Endothelial cell of umbilical vein (primary cell): ENCODE measurements at regions not wholly inside any gene's neighbourhood (a gene's known extent, or its start where the extent isn't known, plus 50 kb on each side); places are given as distances from the start of the nearest gene placed in this dataset.

Experiments
- BruUV-seq: library from RNA; stranded (reverse); fragments of 400-500 nt; replicated peaks from 2 replicates; lab custom pipeline; 2021; lab: Mats Ljungman, UMichigan
- CTCF ChIA-PET: fragments of 300-600, 350-600 bp; sonication (Branson Sonifier 250); formaldehyde crosslinking; loops from one replicate; lab custom pipeline; 2021; ENCODE audit warnings: antibody characterized with exemption, inconsistent platforms; lab: Charles Lee
- POLR2A ChIA-PET: fragments of 300-600, 350-600 bp; sonication (Branson Sonifier 250); formaldehyde crosslinking; loops from one replicate; lab custom pipeline; 2021; ENCODE audit warnings: antibody characterized with exemption, inconsistent platforms; lab: Charles Lee
- DNase-seq: peaks from one replicate; pipeline ENCODE4 v3.0.0-alpha.2; 2011; ENCODE audit warnings: low read depth, low spot score
- FAIRE-seq: peaks from 2 replicates; lab custom pipeline; 2011; peaks lifted over from hg19 to GRCh38; lab: Jason Lieb, UNC
- H2AFZ ChIP-seq: 2 replicates; pipeline ENCODE4 v1.6.0; 2012; ENCODE audit warnings: low read depth, low read length, control low read depth, inconsistent platforms
- H3K27ac ChIP-seq: 2 replicates; pipeline ENCODE4 v1.5.1; 2011; ENCODE audit warnings: low read depth, mild to moderate bottlenecking, control low read depth, low read length, moderate library complexity; ENCODE audit not compliant: insufficient read depth
- H3K27me3 ChIP-seq, 2 experiments: 2 replicates each; pipeline versions ENCODE4 v1.6.0 to v1.6.1; 2011; ENCODE audit warnings: low read length in 2 of 2, mixed read lengths in 1 of 2; ENCODE audit not compliant: control insufficient read depth in 2 of 2, insufficient read depth in 2 of 2
- H3K36me3 ChIP-seq, 2 experiments: 2 replicates in 1 of 2; 3 replicates in 1 of 2; pipeline ENCODE4 v1.5.1; 2011; ENCODE audit warnings: low read length in 2 of 2, mild to moderate bottlenecking in 1 of 2, moderate library complexity in 1 of 2; ENCODE audit not compliant: control insufficient read depth in 2 of 2, insufficient read depth in 2 of 2; ENCODE audit errors: extremely low read depth in 1 of 2
- H3K4me1 ChIP-seq: 3 replicates; pipeline ENCODE4 v1.5.1; 2011; ENCODE audit warnings: mild to moderate bottlenecking, low read length; ENCODE audit not compliant: control insufficient read depth, insufficient read depth; ENCODE audit errors: extremely low read depth
- H3K4me2 ChIP-seq: 2 replicates; pipeline ENCODE4 v1.6.1; 2011; ENCODE audit warnings: low read length, control low read depth, mixed read lengths; ENCODE audit not compliant: insufficient read depth
- H3K4me3 ChIP-seq, 3 experiments: fragments of 200-600 bp in 1 of 3; sonication (generic), shearing (Covaris generic) in 1 of 3; replicated peaks in 1 of 3; 2 replicates each; pipeline ENCODE4 v1.5.1; 2011 to 2016; ENCODE audit warnings: control low read depth in 3 of 3, low read length in 3 of 3, mild to moderate bottlenecking in 2 of 3, inconsistent platforms in 1 of 3, low read depth in 1 of 3, moderate library complexity in 1 of 3; ENCODE audit not compliant: insufficient read depth in 1 of 3
- H3K79me2 ChIP-seq: 2 replicates; pipeline ENCODE4 v1.6.0; 2012; ENCODE audit warnings: low read length, inconsistent platforms; ENCODE audit not compliant: control insufficient read depth, insufficient read depth
- H3K9ac ChIP-seq: replicated peaks from 2 replicates; pipeline ENCODE3; 2011; ENCODE audit warnings: low read length, control low read depth; ENCODE audit not compliant: insufficient read depth; ENCODE audit errors: extremely low read depth
- H3K9me1 ChIP-seq: replicated peaks from 3 replicates; pipeline ENCODE4 v1.6.0; 2011; ENCODE audit warnings: mild to moderate bottlenecking, low read length; ENCODE audit not compliant: control insufficient read depth, insufficient read depth; ENCODE audit errors: extremely low read depth
- H3K9me3 ChIP-seq: replicated peaks from 2 replicates; pipeline ENCODE4 v1.5.1; 2012; ENCODE audit warnings: low read length, inconsistent platforms; ENCODE audit not compliant: control insufficient read depth, insufficient read depth
- H4K20me1 ChIP-seq: replicated peaks from 2 replicates; pipeline ENCODE3; 2011; ENCODE audit warnings: mild to moderate bottlenecking, low read length; ENCODE audit not compliant: control insufficient read depth, insufficient read depth; ENCODE audit errors: extremely low read depth
- CTCF ChIP-seq, 2 donors: IDR thresholded peaks; 1 replicate in 1 of 2; 2 replicates in 1 of 2; pipeline ENCODE4 v1.5.1; 2011; ENCODE audit warnings: low read length in 2 of 2, mild to moderate bottlenecking in 2 of 2, moderate library complexity in 2 of 2, control low read depth in 1 of 2, inconsistent platforms in 1 of 2, low read depth in 1 of 2; ENCODE audit not compliant: insufficient read depth in 1 of 2; ENCODE audit errors: extremely low read depth in 1 of 2
- EZH2 ChIP-seq: IDR thresholded peaks from 2 replicates; pipeline ENCODE4 v1.6.1; 2012; ENCODE audit warnings: borderline replicate concordance, low read depth, mild to moderate bottlenecking, moderate library complexity, low read length, inconsistent platforms; ENCODE audit not compliant: severe bottlenecking
- FOS ChIP-seq: IDR thresholded peaks from 2 replicates; pipeline ENCODE4 v1.6.1; 2011; ENCODE audit warnings: mild to moderate bottlenecking, low read length, moderate library complexity, borderline replicate concordance; ENCODE audit not compliant: insufficient read depth
- GATA2 ChIP-seq: IDR thresholded peaks from 2 replicates; pipeline ENCODE4 v1.7.0; 2011; ENCODE audit warnings: low read depth, mild to moderate bottlenecking, moderate library complexity, mixed read lengths, low read length; ENCODE audit not compliant: insufficient read length, insufficient read depth
- JUN ChIP-seq: IDR thresholded peaks from 2 replicates; pipeline ENCODE4 v1.6.1; 2011; ENCODE audit warnings: borderline replicate concordance, low read depth; ENCODE audit not compliant: insufficient read length, insufficient read depth
- MAX ChIP-seq: IDR thresholded peaks from 2 replicates; pipeline ENCODE4 v1.6.1; 2011; ENCODE audit not compliant: insufficient read depth, insufficient read length
- MYC ChIP-seq: IDR thresholded peaks from one replicate; pipeline ENCODE4 v1.6.1; 2011; ENCODE audit warnings: mild to moderate bottlenecking, low read depth, low read length
- POLR2A ChIP-seq: IDR thresholded peaks from 2 replicates; pipeline ENCODE4 v1.6.1; 2012; ENCODE audit warnings: low read depth, mild to moderate bottlenecking, control low read depth, low read length
- POLR2AphosphoS5 ChIP-seq: IDR thresholded peaks from 2 replicates; pipeline ENCODE4 v1.6.1; 2012; ENCODE audit warnings: low read depth, mild to moderate bottlenecking, control low read depth, low read length, moderate library complexity; ENCODE audit not compliant: insufficient read depth
- dilution Hi-C: fragments of 300-500 bp; cut with MboI; formaldehyde crosslinking; loops from one replicate; pipeline ENCODE4 v1.15.0; 2019; ENCODE audit warnings: low sequenced_read_pairs; ENCODE audit not compliant: extremely low pct_ligation_motif_present
- intact Hi-C: fragments of 100-400 bp; cut with micrococcal nuclease; formaldehyde crosslinking; loops from one replicate; pipeline ENCODE4 v1.10.0; 2022

GRCh38 chr1:216807696-216808095, 84.5 kb upstream of the ESRRG start:
- Histone ChIP-seq H3K27me3 (no peaks in the 10 kb centered on the region), H4K20me1 (no peaks in the 10 kb centered on the region), H3K9me1 (no peaks in the 10 kb centered on the region), H2AFZ (no peak overlapping the region), H3K36me3 (no peaks in the 10 kb centered on the region), H3K4me1 (no peaks in the 10 kb centered on the region), H3K27ac (no peak overlapping the region), H3K4me2 (no peak overlapping the region), H3K9ac (no peak overlapping the region), H3K4me3 (no peak overlapping the region), H3K9me3 (no peaks in the 10 kb centered on the region), H3K79me2 (no peaks in the 10 kb centered on the region)
- no peak for TF ChIP-seq MAX
- TF ChIP-seq MYC, result no peak
- no peak for TF ChIP-seq FOS
- no peak for TF ChIP-seq GATA2
- TF ChIP-seq JUN, result no peak
- DNase-seq, result no peak
- no TSS peak for BruUV-seq
- dilution Hi-C loops (no loop called here), intact Hi-C loops (no loop called here)
- ChIA-PET CTCF (no interaction called here), POLR2A (no interaction called here)
- no peak for FAIRE-seq

- no peak overlapping the region for H2AFZ ChIP-seq
- no peaks in the 10 kb centered on the region for H3K9me3 ChIP-seq
- ChIA-PET POLR2A (no interaction called here), CTCF (no interaction called here)
- dilution Hi-C loops, result no loop called here
- no peaks in the 10 kb centered on the region for H3K9me1 ChIP-seq
- DNase-seq (no peak), FAIRE-seq (no peak)
- no peaks in the 10 kb centered on the region for H3K4me1 ChIP-seq
- H3K27ac ChIP-seq, result no peak overlapping the region
- H3K4me2 ChIP-seq, result no peak overlapping the region
- no peak overlapping the region for H3K4me3 ChIP-seq
- no peaks in the 10 kb centered on the region for H4K20me1 ChIP-seq
- H3K36me3 ChIP-seq, result no peaks in the 10 kb centered on the region
- no peak overlapping the region for H3K9ac ChIP-seq
- no TSS peak for BruUV-seq
- intact Hi-C loops, result no loop called here
- H3K79me2 ChIP-seq, result no peaks in the 10 kb centered on the region
- no peaks in the 10 kb centered on the region for H3K27me3 ChIP-seq
- TF ChIP-seq EZH2, result no peak
- no peak for TF ChIP-seq JUN
- no peak for TF ChIP-seq GATA2
- TF ChIP-seq CTCF (IDR thresholded peaks at IDR 0.05; ENCODE audit: extremely low read depth in 1 of 2, insufficient read depth in 1 of 2, low read depth in 1 of 2, low read length in 2 of 2), result no peak
- no peak for TF ChIP-seq MYC
- TF ChIP-seq MAX, result no peak
- TF ChIP-seq POLR2AphosphoS5, result no peak
- TF ChIP-seq POLR2A, result no peak
- TF ChIP-seq FOS, result no peak
Observed at GRCh38 chr1:216805953-216806352, 82.7 kb upstream of the ESRRG start.
